GM10266 (cell line): ENCODE measurements at regions not wholly inside any gene's neighbourhood (a gene's known extent, or its start where the extent isn't known, plus 50 kb on each side); places are given as distances from the start of the nearest gene placed in this dataset.

Source experiments
- DNase-seq: peaks from one replicate; pipeline ENCODE4 v3.0.0; 2012; ENCODE audit errors: extremely low spot score
- TF ChIP-seq, protein P1 (sequence below): IDR thresholded peaks from 2 replicates; pipeline ENCODE4 v1.5.1; 2012; ENCODE audit warnings: mild to moderate bottlenecking, low read depth; ENCODE audit not compliant: control insufficient read depth, insufficient read depth; ENCODE audit errors: missing control alignments

GRCh38 chr2:121094845-121095244, 190.2 kb downstream of the TFCP2L1 start:
- TF ChIP-seq, protein P1, sequence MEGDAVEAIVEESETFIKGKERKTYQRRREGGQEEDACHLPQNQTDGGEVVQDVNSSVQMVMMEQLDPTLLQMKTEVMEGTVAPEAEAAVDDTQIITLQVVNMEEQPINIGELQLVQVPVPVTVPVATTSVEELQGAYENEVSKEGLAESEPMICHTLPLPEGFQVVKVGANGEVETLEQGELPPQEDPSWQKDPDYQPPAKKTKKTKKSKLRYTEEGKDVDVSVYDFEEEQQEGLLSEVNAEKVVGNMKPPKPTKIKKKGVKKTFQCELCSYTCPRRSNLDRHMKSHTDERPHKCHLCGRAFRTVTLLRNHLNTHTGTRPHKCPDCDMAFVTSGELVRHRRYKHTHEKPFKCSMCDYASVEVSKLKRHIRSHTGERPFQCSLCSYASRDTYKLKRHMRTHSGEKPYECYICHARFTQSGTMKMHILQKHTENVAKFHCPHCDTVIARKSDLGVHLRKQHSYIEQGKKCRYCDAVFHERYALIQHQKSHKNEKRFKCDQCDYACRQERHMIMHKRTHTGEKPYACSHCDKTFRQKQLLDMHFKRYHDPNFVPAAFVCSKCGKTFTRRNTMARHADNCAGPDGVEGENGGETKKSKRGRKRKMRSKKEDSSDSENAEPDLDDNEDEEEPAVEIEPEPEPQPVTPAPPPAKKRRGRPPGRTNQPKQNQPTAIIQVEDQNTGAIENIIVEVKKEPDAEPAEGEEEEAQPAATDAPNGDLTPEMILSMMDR = no peak
- no peak for DNase-seq

- DNase-seq = peak; percentile 64
- TF ChIP-seq, protein P1 = peak; percentile 63
These were observed 189.5 kb downstream of the TFCP2L1 start for GRCh38 chr2:121095257-121096080.

DNA sequence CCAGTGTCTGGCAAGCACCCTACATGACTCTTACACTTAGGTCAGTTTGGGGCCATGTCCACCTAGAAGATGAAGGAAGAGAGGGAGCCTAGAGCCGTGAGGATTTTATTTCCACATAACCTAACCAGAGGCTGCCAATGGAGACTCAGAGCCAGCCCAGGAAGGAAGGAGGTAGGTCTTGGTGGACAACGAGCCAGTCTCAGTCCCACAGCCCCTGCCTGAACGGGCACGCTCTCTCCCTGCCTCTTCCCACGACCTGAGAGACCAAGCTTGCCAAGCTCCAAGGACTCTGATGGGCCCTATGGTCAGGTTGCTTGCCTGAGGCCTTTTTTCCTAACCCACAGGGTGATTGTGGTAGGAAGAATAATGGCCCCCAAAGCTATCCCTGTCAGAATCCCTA, 188.4 kb downstream of the TFCP2L1 start:
- no peak for DNase-seq
- TF ChIP-seq, protein P1 = no peak

- TF ChIP-seq, protein P1 = no peak
- no peak for DNase-seq
These were observed 186.4 kb downstream of the TFCP2L1 start for GRCh38 chr2:121098556-121098955.

GRCh38 chr2:121099329-121100290, 185.4 kb downstream of the TFCP2L1 start:
- no peak for DNase-seq
- TF ChIP-seq, protein P1 = peak; percentile 37

DNA sequence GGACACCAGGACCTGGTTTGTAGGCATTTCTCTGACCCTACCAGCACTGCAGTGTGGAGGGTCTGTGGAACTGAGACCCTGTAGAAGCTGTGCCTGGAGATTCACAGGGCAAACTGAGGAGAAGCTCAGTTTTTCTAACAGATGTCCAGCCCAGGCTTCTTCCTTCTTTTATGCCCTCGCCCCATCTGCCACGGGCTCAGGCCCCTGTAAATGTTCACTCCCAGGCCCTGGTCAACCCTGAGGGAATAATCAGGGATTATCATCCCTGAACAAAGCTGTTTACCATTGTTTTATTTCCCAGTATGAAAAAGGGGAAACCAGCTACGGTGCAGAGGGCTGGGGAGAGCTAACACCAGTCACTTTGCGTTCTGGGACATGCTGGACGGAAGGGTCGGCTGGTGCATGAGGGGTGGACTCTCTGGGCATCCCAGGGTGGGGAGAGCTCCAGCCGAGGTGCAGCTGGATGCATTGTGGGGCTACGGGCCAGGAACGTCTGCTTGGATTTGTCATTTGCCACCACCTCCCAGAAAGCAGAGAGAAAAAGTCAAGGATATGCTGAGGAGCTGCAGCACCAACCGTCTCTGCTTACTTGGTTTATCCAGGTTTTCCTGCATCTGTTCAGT, 183.8 kb downstream of the TFCP2L1 start:
- TF ChIP-seq, protein P1 = no peak
- no peak for DNase-seq
